ENCODE measurements at regions not wholly inside any gene's neighbourhood (a gene's known extent, or its start where the extent isn't known, plus 50 kb on each side); places are given as distances from the start of the nearest gene placed in this dataset.

DNA sequence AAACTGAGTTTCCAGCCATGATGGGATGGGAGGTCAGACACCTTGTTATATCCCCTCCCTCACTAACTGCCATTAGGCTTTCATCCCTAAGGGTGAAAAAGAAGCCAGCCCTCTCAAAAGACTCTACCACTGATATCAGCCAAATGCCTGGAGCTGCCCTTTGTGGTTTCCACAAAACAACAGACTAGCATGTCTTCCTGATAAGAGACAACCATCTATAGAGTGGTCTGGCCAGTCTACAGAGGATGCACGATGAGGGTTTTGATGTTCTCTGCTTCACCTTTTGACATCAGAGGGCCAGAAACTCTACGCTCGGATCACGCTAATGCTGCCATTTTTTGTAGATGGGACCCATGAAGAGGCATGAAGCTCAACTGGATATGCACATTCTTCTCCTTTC lies 61.7 kb upstream of the ARHGAP18 start:
- no peak overlapping the region for H3K4me3 Mint-ChIP-seq
- no peaks in the 10 kb centered on the region for H3K36me3 Mint-ChIP-seq (ENCODE audit: low read depth)
- H3K4me1 Mint-ChIP-seq (ENCODE audit: low read depth) = peaks cover 25% of the 10 kb centered on the region
- peaks cover 3% of the 10 kb centered on the region for H3K27me3 Mint-ChIP-seq (ENCODE audit: insufficient read depth)
- H3K9me3 Mint-ChIP-seq = no peaks in the 10 kb centered on the region
- H3K27ac Mint-ChIP-seq = no peak overlapping the region
- no peak for DNase-seq
- TF ChIP-seq, protein P1, sequence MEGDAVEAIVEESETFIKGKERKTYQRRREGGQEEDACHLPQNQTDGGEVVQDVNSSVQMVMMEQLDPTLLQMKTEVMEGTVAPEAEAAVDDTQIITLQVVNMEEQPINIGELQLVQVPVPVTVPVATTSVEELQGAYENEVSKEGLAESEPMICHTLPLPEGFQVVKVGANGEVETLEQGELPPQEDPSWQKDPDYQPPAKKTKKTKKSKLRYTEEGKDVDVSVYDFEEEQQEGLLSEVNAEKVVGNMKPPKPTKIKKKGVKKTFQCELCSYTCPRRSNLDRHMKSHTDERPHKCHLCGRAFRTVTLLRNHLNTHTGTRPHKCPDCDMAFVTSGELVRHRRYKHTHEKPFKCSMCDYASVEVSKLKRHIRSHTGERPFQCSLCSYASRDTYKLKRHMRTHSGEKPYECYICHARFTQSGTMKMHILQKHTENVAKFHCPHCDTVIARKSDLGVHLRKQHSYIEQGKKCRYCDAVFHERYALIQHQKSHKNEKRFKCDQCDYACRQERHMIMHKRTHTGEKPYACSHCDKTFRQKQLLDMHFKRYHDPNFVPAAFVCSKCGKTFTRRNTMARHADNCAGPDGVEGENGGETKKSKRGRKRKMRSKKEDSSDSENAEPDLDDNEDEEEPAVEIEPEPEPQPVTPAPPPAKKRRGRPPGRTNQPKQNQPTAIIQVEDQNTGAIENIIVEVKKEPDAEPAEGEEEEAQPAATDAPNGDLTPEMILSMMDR (IDR thresholded peaks at IDR 0.05) = no peak

DNA sequence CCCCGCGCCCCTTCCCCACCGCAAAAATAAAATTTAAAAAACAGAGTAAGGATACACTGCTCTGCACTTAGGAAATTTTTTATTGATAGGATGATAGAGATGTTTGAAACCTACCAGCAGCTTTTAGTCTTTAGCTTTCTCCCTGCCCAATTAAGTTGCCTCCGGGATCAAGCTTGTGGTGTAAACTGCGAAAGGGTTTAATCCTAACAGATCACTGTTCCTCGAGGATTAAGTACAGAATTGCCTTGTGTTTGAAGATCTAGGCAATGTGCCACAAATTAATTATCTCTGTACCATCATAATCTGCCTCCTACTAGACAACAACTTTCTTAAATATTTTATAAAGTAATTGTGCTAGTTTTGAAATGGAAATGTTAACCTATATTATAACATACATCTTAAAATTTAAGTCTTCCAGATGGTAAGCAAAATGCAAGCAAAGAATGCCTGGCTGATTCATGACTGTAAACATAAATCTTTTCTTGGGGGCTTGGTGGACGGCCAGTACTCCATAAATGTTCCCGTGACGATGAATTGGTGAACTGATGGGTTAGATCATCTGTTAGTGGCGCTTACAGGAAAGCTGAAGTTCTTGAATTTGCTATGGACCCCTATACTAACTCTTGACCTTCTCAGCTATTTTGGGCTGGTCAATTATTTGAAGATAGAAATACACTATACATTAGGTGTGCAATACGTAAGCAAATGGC lies 58.0 kb upstream of the ARHGAP18 start:
- no peaks in the 10 kb centered on the region for H3K36me3 Mint-ChIP-seq (ENCODE audit: low read depth)
- no peak overlapping the region for H3K27ac Mint-ChIP-seq
- peak overlapping the region; percentile 91 for H3K4me3 Mint-ChIP-seq
- peaks cover 7% of the 10 kb centered on the region for H3K27me3 Mint-ChIP-seq (ENCODE audit: insufficient read depth)
- DNase-seq = no peak
- H3K4me1 Mint-ChIP-seq (ENCODE audit: low read depth) = peaks cover 18% of the 10 kb centered on the region
- H3K9me3 Mint-ChIP-seq = no peaks in the 10 kb centered on the region
- TF ChIP-seq, protein P1 (IDR thresholded peaks at IDR 0.05) = no peak

DNA sequence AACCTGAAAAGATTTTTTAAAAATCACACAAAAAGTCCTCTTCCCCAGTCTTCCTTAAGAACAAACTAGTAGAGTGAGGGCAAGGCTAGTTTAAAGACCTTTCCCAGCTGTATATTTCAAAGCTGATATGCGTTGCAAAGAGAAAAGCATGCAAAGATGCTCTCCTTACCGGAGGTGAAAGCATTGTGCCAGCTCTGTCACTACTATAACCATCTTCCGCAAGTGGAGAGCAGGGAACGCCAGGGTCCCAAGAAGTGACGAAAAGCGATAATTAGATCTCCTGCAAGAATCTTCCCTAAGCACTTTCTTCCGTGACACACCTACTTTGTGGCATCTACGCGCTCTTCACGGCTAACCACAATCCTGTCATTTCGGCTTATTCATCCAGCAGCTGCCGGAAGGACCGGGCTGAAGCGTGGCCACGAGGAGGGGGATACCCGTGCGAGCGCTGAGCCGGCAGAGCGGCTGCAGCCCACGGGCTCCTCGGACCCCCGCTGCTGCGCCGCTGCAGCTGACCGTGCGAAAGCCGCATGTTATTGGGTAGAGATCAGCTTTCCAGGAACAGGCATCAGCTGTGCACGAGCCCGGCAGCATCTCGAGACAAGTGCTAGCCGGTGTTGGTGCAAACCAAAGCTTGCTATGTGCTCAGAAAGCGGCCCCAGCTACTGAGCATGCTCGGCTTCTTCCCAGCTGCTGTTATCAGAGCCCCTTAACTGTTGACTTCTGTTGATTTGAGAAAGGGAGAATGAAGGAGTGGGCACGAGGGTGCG lies 57.2 kb upstream of the ARHGAP18 start:
- TF ChIP-seq, protein P1 (IDR thresholded peaks at IDR 0.05) = no peak
- H3K4me1 Mint-ChIP-seq (ENCODE audit: low read depth) = peaks cover 18% of the 10 kb centered on the region
- H3K36me3 Mint-ChIP-seq (ENCODE audit: low read depth) = no peaks in the 10 kb centered on the region
- DNase-seq = peak; percentile 26
- no peak overlapping the region for H3K27ac Mint-ChIP-seq
- H3K9me3 Mint-ChIP-seq = no peaks in the 10 kb centered on the region
- H3K4me3 Mint-ChIP-seq = peak overlapping the region; percentile 91
- H3K27me3 Mint-ChIP-seq (ENCODE audit: insufficient read depth) = peaks cover 7% of the 10 kb centered on the region

DNA sequence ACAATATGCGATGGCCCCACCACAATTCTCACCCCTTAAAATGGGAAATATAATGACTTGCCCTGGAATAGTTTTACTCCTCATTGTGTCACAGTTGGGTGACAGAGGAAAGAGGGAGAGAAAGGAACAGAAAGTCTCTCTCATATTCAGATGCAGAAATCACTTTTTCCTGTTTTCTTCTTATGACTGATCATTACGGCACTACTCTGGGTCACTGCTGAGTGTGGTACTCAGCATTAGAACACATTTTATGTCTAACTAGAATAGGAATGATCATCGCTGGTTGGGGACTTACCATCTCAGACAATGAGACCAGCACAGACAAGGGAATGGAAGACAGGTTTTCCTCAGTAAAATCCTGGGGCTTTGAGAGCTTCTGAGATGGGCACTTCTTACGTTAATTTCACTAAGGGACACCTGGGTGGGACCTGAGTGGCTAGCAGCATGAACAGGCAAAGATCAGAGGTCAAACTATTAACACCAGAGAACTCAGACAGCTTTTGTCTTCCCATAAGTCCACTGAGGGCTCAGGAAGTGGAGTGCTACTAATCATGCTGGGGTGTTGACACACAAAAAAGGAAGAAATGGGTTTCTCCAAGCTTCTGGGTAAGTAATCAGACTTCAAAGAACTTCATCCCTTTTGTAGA lies 54.9 kb upstream of the ARHGAP18 start:
- Mint-ChIP-seq H3K9me3 (no peaks in the 10 kb centered on the region), H3K4me3 (no peak overlapping the region), H3K36me3 (ENCODE audit: low read depth) (no peaks in the 10 kb centered on the region), H3K4me1 (ENCODE audit: low read depth) (peaks cover 37% of the 10 kb centered on the region), H3K27ac (no peak overlapping the region), H3K27me3 (ENCODE audit: insufficient read depth) (peaks cover 7% of the 10 kb centered on the region)
- TF ChIP-seq, protein P1 (IDR thresholded peaks at IDR 0.05) = no peak
- DNase-seq = no peak

DNA sequence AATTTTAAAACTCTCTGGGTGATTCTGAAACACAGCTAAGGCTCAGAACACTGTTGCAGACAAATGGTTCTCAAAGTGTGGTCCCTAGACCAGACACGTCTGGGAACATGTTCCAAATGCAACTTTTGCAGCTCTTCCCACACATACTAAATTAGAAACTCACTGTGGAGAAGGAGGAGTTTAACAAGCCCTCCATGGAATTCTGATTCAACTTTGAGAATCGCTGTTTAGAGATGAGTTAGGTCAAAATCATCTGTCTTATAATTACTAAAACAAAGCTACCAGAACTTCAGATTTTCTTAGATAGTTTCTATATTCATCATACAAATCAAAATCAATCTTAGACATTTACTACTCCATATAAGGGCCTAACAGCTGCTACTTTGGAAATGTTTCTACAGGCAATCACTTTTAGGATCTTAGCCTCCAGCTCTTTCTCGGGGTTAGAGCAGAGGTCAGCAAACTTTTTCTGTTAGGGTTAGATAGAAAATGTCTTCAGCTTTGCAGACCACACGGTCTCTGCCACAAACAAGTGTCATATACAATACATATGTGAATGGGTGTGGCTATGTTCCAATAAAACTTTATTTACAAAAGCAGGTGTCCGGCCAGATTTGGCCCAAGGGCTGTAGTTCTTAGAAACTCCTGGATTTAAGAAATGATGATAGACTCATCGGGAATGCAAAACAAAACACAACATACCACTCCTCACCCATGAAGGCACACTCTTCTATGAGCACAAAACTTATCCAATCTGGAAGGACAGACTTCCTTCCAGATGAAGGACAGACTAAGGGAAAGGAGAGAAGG lies 50.0 kb upstream of the ARHGAP18 start:
- peak overlapping the region; percentile 34; the same call in 1 of the 2 replicates for H3K27ac Mint-ChIP-seq
- peak; percentile 35 for DNase-seq
- no peaks in the 10 kb centered on the region; the same call in 1 of the 2 replicates for H3K27me3 Mint-ChIP-seq (ENCODE audit: insufficient read depth)
- H3K9me3 Mint-ChIP-seq = no peaks in the 10 kb centered on the region
- H3K4me3 Mint-ChIP-seq = 0 out of 2 replicates have a peak overlapping the region, but pooled peaks have one; percentile 27
- H3K36me3 Mint-ChIP-seq (ENCODE audit: low read depth) = no peaks in the 10 kb centered on the region
- peaks cover 34% of the 10 kb centered on the region for H3K4me1 Mint-ChIP-seq (ENCODE audit: low read depth)
- TF ChIP-seq, protein P1 (IDR thresholded peaks at IDR 0.05) = no peak
